AG04450 (cell line): ENCODE measurements at regions not wholly inside any gene's neighbourhood (a gene's known extent, or its start where the extent isn't known, plus 50 kb on each side); places are given as distances from the start of the nearest gene placed in this dataset.

Experiments used
- CTCF ChIA-PET: fragments of 300-600, 350-600 bp; formaldehyde crosslinking; extraction: SDS; loops from one replicate; lab custom pipeline; 2022; ENCODE audit warnings: antibody characterized with exemption, inconsistent platforms; lab: Charles Lee
- POLR2A ChIA-PET: fragments of 350-600 bp; formaldehyde crosslinking; extraction: SDS; loops from one replicate; lab custom pipeline; 2021; ENCODE audit warnings: antibody characterized with exemption, inconsistent platforms; lab: Yijun Ruan, JAX
- DNase-seq: peaks from one replicate; pipeline ENCODE4 v3.0.0-alpha.2; 2011; ENCODE audit warnings: low read depth, low spot score
- H3K27ac ChIP-seq: one replicate; pipeline ENCODE4 v1.5.1; 2012; ENCODE audit warnings: low read depth, low read length, control low read depth
- H3K27me3 ChIP-seq: one replicate; pipeline ENCODE4 v1.6.0; 2012; ENCODE audit warnings: low read length; ENCODE audit not compliant: control insufficient read depth, insufficient read depth
- H3K4me3 ChIP-seq: 2 replicates; pipeline ENCODE4 v1.5.1; 2011; ENCODE audit warnings: mild to moderate bottlenecking, low read depth, low read length, control low read depth
- H3K9me3 ChIP-seq: 2 replicates; pipeline ENCODE4 v1.5.1; 2012; ENCODE audit warnings: low read length; ENCODE audit not compliant: control insufficient read depth, insufficient read depth
- TF ChIP-seq, protein P1 (sequence below): IDR thresholded peaks from 2 replicates; pipeline ENCODE4 v1.5.1; 2011; ENCODE audit warnings: low read depth, low read length, control low read depth, inconsistent platforms

- Histone ChIP-seq H3K9me3 (no peaks in the 10 kb centered on the region), H3K27me3 (no peaks in the 10 kb centered on the region), H3K4me3 (no peak overlapping the region), H3K27ac (no peak overlapping the region)
- CTCF ChIA-PET = interaction anchor here (1.5 kb wide), 1 partner anchor 51 kb away, joined by 5 read pairs; no protein-coding TSS in a partner anchor
- POLR2A ChIA-PET = no interaction called here
- TF ChIP-seq, protein P1, sequence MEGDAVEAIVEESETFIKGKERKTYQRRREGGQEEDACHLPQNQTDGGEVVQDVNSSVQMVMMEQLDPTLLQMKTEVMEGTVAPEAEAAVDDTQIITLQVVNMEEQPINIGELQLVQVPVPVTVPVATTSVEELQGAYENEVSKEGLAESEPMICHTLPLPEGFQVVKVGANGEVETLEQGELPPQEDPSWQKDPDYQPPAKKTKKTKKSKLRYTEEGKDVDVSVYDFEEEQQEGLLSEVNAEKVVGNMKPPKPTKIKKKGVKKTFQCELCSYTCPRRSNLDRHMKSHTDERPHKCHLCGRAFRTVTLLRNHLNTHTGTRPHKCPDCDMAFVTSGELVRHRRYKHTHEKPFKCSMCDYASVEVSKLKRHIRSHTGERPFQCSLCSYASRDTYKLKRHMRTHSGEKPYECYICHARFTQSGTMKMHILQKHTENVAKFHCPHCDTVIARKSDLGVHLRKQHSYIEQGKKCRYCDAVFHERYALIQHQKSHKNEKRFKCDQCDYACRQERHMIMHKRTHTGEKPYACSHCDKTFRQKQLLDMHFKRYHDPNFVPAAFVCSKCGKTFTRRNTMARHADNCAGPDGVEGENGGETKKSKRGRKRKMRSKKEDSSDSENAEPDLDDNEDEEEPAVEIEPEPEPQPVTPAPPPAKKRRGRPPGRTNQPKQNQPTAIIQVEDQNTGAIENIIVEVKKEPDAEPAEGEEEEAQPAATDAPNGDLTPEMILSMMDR = peak; percentile 40
- no peak for DNase-seq
Measured at GRCh38 chr1:208997726-208998312, 585.7 kb upstream of the CAMK1G start.

- no peaks in the 10 kb centered on the region for H3K27me3 ChIP-seq
- POLR2A ChIA-PET = no interaction called here
- CTCF ChIA-PET = no interaction called here
- H3K27ac ChIP-seq = no peak overlapping the region
- TF ChIP-seq, protein P1 = no peak
- H3K4me3 ChIP-seq = no peak overlapping the region
- DNase-seq = no peak
- no peaks in the 10 kb centered on the region for H3K9me3 ChIP-seq
Measured at GRCh38 chr1:209008586-209008985, 574.9 kb upstream of the CAMK1G start.

DNA sequence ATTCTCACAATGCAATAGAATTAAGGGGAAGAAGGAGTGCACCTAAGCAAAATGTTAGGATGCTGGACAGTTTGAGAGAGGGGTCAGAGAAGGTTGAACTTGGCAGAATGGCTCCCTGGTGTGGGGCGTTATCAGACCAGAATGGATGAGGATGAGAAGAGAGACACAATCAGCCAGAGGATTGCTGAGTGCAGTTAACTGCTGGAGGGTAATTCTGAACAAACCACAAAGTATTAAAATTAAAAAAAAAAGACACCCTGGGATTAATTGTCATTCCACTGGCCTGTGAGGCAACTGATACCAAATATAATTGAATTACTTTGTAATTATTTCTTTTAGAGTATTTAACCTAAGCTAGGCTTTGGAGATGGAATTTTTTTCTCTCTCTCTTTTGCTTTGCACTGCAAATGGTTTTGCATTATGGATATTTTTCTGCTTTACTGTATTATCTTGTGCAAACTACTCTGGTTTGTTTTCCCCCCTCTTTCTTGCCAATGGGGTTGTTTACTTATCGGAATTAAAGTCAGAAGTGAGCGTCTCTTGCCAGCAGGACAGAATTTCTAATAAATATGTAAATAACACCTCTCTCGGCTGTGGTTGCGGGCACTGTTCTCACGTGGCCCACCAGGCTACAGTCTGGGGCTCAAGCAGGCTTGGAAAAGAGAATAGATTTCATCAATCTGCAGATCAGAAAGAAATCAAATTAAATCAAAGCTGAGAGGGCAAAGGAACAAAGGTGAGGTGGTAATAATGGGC lies 572.9 kb upstream of the CAMK1G start:
- Histone ChIP-seq H3K27ac (no peak overlapping the region), H3K9me3 (no peaks in the 10 kb centered on the region), H3K27me3 (no peaks in the 10 kb centered on the region), H3K4me3 (no peak overlapping the region)
- POLR2A ChIA-PET = no interaction called here
- no peak for DNase-seq
- TF ChIP-seq, protein P1 = no peak
- CTCF ChIA-PET = no interaction called here

DNA sequence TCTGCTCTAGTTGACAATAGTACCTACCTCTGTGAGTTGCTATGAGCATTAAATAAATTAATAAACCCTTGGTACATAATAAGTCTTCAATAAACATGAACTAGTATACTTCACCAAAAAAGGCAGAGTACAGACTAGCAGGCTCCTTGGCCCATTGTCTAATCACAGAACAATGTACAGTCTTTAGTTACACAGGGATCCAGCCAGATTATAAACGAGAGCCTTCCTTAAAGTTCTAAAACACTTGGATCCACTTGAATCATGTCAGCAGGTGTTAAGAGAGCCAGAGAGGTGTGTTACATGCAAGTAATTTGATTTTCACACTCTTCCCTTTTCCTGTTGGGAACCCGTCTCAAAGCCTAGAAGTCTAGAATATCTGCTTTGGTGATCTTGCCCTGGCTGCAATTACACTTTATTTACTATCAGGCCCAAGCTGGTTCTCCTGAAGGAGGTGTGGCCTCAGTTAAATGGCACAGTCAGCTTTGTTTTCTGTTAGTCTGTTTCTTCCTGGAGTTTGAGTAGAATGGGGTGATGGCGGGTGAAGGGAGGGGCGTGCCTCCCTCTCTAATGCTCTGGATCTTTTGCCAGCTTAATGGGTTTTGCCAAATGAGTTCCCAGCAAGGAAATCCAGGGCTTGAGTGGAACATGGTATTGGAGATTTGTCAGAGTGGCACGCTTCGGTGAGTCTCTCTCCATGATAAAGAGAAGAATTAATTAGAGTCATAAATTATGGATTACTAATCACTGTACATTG lies 570.9 kb upstream of the CAMK1G start:
- ChIA-PET POLR2A (no interaction called here), CTCF (no interaction called here)
- TF ChIP-seq, protein P1 = no peak
- Histone ChIP-seq H3K27ac (no peak overlapping the region), H3K4me3 (no peak overlapping the region), H3K27me3 (no peaks in the 10 kb centered on the region), H3K9me3 (no peaks in the 10 kb centered on the region)
- DNase-seq = no peak

- DNase-seq = no peak
- H3K4me3 ChIP-seq = no peak overlapping the region
- no peak overlapping the region for H3K27ac ChIP-seq
- POLR2A ChIA-PET = no interaction called here
- CTCF ChIA-PET = no interaction called here
- TF ChIP-seq, protein P1 = no peak
- no peaks in the 10 kb centered on the region for H3K9me3 ChIP-seq
- H3K27me3 ChIP-seq = no peaks in the 10 kb centered on the region
Measured at GRCh38 chr1:209015092-209015491, 568.4 kb upstream of the CAMK1G start.
